Activated naive CD8-positive, alpha-beta T cell treated with anti-CD3 and anti-CD28 coated beads, Interleukin-2, amount 50 U/mL, for 24 hours (primary cell): ENCODE measurements at regions not wholly inside any gene's neighbourhood (a gene's known extent, or its start where the extent isn't known, plus 50 kb on each side); places are given as distances from the start of the nearest gene placed in this dataset.

Experiments
- ATAC-seq: fragments of 150-1000 bp; cut with Tn5 transposase; one replicate; pipeline ENCODE4 v1.10.0; 2021
- DNase-seq: peaks from one replicate; pipeline ENCODE4 v3.0.0; 2021
- H3K27ac Mint-ChIP-seq: one replicate; pipeline ENCODE4 v1.8.0; 2021; ENCODE audit warnings: mild to moderate bottlenecking, mixed read lengths
- H3K27me3 Mint-ChIP-seq: one replicate; pipeline ENCODE4 v1.8.0; 2021; ENCODE audit warnings: mixed read lengths
- H3K36me3 Mint-ChIP-seq: one replicate; pipeline ENCODE4 v1.8.0; 2021; ENCODE audit warnings: low read depth, mixed read lengths
- H3K4me1 Mint-ChIP-seq: one replicate; pipeline ENCODE4 v1.8.0; 2021; ENCODE audit warnings: mixed read lengths
- H3K4me3 Mint-ChIP-seq: one replicate; pipeline ENCODE4 v1.8.0; 2021; ENCODE audit warnings: mild to moderate bottlenecking, moderate library complexity, mixed read lengths
- H3K9me3 Mint-ChIP-seq: one replicate; pipeline ENCODE4 v1.8.0; 2021; ENCODE audit warnings: mixed read lengths

DNA sequence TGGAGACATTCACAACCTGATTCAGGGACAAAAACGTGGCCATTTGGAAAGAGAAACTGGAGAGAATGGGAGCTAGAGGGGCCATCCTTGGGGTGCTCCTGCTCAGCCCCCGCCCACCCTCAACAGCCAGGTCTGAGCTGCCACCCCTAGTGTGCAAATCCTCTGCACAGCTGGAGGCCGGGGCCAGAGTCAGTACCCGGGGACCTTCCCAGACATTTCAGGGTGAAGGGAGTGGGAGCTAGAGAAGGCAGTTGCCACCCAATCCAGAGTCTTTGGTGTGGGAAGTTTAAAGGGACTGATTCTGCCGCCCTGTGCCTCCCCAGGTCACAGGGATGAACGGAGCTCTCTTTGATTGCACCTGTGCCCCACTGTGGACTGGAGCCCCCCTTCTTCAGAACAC is 397.4 kb downstream of the MATN1 start:
- Mint-ChIP-seq H3K4me3 (no peak overlapping the region), H3K9me3 (no peaks in the 10 kb centered on the region), H3K36me3 (no peaks in the 10 kb centered on the region), H3K27me3 (peaks cover 11% of the 10 kb centered on the region), H3K4me1 (no peaks in the 10 kb centered on the region), H3K27ac (no peak overlapping the region)
- ATAC-seq (no peak), DNase-seq (no peak)

- Mint-ChIP-seq H3K4me3 (no peak overlapping the region), H3K27me3 (peaks cover 11% of the 10 kb centered on the region), H3K4me1 (no peaks in the 10 kb centered on the region), H3K9me3 (no peaks in the 10 kb centered on the region), H3K27ac (no peak overlapping the region), H3K36me3 (no peaks in the 10 kb centered on the region)
- DNase-seq: no peak
- ATAC-seq: no peak
These were observed 398.1 kb downstream of the MATN1 start for GRCh38 chr1:30325085-30325935.

DNA sequence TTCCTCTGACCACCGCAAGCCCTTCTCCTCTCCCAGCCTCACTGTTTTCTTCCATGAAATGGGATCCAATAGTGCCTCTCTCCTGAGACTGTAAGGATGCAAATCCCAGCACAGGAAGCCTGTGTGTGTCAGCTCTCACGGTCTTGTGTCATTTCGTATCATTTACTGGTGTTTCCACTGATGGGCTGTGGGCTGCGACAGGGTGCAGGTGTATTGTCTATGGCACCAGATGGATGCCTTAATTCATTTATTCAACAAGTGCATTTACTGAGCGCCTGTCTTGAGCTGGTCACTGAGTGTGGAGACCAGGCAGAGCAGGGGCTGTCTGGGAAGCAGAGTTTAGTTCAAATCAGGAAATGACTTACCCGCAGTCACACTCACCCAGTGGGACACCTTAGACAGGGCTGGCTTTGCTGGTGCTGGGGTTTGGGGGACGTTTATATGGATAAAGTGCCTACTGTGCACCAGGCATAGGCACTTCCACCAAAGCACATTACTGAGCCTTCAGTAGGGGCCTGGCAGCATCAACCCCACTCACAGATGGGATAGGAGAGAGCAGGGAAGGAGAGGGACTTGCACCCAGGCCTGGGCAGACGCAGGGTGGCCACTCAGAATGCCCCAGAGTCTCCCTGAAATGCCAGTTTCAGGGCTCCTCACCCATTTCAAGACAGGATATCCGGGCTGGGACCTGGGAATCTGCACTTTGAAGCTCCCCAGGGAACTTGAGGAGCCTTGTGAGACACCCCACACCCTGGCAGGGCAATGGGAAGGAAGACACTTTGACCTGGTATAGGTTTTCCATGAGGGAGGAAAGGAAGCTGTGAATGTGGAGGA is 398.9 kb downstream of the MATN1 start:
- ATAC-seq (no peak), DNase-seq (no peak)
- Mint-ChIP-seq H3K27ac (no peak overlapping the region), H3K27me3 (peaks cover 11% of the 10 kb centered on the region), H3K4me1 (no peaks in the 10 kb centered on the region), H3K4me3 (no peak overlapping the region), H3K9me3 (no peaks in the 10 kb centered on the region), H3K36me3 (no peaks in the 10 kb centered on the region)

- peaks cover 11% of the 10 kb centered on the region for H3K27me3 Mint-ChIP-seq
- H3K4me1 Mint-ChIP-seq: no peaks in the 10 kb centered on the region
- H3K27ac Mint-ChIP-seq: no peak overlapping the region
- DNase-seq: no peak
- no peaks in the 10 kb centered on the region for H3K9me3 Mint-ChIP-seq
- no peak for ATAC-seq
- no peak overlapping the region for H3K4me3 Mint-ChIP-seq
- H3K36me3 Mint-ChIP-seq: no peaks in the 10 kb centered on the region
These were observed 399.5 kb downstream of the MATN1 start for GRCh38 chr1:30323841-30324240.

GRCh38 chr1:30323352-30323751 is 400.0 kb downstream of the MATN1 start:
- Mint-ChIP-seq H3K27me3 (peaks cover 11% of the 10 kb centered on the region), H3K9me3 (no peaks in the 10 kb centered on the region), H3K4me1 (no peaks in the 10 kb centered on the region), H3K4me3 (no peak overlapping the region), H3K36me3 (no peaks in the 10 kb centered on the region), H3K27ac (no peak overlapping the region)
- ATAC-seq (no peak), DNase-seq (no peak)

DNA sequence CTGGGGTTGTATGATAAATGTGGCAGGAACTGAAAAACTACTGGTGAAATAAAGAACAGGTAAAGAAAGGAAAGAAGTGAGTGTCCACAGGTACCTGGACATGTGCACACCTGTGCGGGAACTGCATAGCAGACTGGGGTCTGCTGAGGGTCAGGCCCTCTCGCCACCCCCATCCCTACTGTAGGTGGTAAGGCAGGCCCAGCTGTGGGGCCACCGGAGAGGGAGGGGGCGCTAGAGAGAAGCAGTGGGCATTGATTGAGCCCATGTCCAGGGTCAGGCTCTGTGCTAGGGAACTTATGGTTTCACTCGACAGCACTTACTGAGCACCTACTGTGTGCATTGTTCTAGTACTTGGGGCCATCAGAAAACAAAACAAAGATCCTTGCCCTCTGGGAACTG is 400.5 kb downstream of the MATN1 start:
- H3K4me3 Mint-ChIP-seq: no peak overlapping the region
- no peaks in the 10 kb centered on the region for H3K36me3 Mint-ChIP-seq
- H3K9me3 Mint-ChIP-seq: no peaks in the 10 kb centered on the region
- no peak overlapping the region for H3K27ac Mint-ChIP-seq
- H3K27me3 Mint-ChIP-seq: peaks cover 12% of the 10 kb centered on the region
- DNase-seq: no peak
- ATAC-seq: no peak
- H3K4me1 Mint-ChIP-seq: no peaks in the 10 kb centered on the region

DNA sequence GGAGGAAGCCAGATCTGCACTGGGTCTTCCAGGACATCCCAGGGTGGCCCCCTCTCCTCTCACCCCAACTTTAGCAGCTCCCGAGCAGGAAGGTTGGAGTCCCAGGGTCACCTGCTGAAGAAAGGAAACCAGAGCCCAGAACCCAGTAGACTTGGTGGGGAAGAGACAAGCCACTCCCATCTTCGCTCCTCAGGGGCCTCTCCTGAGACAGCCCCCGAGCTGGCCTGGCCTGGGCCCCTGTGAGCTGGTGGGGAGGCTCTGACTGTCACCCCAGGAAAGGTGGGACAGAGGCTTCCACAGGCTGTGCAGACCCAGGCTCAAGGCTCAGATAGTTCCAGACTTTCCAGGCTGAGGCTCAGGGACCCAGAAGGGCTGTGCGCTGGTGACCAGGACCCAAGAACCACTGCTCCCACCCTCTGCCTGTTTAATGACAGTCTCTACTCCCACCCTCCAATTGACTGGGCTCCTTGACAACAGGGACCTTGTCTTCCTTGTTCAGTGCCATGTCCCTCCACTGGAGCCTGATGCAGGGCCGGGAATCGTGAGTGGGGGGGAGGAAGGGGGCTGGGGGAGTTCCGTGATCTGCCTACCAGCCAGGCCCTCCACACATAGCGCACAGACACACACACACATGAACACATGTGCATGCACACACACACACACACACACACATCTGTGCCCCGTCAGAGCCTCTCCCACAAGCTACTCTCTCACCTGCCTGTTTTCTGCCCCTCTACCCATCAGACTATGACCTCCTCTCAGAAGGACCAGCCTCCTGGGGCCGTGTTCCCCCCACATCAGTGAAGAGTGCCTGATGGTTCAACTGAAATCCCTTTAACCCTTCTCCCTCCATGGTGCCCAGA is 401.2 kb downstream of the MATN1 start:
- H3K4me1 Mint-ChIP-seq: no peaks in the 10 kb centered on the region
- H3K27me3 Mint-ChIP-seq: peaks cover 15% of the 10 kb centered on the region
- no peak overlapping the region for H3K27ac Mint-ChIP-seq
- H3K4me3 Mint-ChIP-seq: no peak overlapping the region
- ATAC-seq (no peak), DNase-seq (no peak)
- no peaks in the 10 kb centered on the region for H3K9me3 Mint-ChIP-seq
- no peaks in the 10 kb centered on the region for H3K36me3 Mint-ChIP-seq

DNA sequence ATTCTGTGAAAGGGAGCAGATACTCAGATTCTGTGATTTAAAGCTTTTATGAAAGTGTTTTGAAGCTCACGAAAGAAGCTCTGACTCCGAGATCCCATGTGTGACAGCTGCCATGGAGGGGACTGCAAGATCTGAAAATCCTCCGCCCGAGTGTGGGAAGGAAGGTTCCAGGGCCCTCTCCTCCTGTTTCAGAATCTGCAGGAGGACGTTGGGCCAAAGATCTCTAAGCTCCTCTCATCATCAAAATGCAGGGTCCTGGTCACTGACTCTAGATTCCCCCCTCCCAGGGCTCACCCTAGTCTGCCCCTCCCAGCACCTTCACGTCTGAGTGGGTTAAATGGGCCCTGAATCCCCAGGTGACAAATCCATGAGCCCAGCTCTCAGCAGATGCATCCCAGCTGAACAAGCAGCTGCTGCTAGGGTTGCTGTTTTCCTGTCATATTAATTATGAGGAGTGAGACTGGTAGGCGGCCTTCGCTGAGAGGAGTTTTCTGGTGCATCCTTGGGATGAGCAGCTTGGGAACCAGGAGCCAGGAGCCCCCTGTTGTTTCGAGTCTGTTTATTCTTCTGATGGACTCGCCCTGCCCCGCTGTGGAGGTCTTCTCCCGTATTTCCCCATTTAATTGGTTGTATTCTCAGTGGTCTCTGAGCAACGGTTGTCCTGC is 402.0 kb downstream of the MATN1 start:
- Mint-ChIP-seq H3K9me3 (no peaks in the 10 kb centered on the region), H3K36me3 (no peaks in the 10 kb centered on the region), H3K4me3 (no peak overlapping the region), H3K4me1 (no peaks in the 10 kb centered on the region), H3K27me3 (peaks cover 15% of the 10 kb centered on the region), H3K27ac (no peak overlapping the region)
- DNase-seq: no peak
- ATAC-seq: no peak

DNA sequence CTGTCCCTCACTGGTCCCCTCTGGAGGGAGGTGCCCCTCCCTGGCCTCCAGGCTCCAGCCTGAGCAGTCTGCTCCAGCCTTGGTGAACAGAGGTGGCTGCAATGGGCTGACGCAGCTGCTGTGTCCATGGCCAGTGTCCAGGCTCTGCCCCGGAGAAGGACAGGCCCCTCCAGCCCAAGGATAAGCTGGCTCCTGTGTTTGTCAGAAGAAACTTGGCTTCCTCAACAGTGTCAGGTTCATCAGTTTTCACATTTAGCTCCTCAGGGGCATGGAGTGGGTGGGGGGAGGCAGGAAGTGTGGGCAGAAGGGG is 402.8 kb downstream of the MATN1 start:
- H3K9me3 Mint-ChIP-seq: no peaks in the 10 kb centered on the region
- no peak for DNase-seq
- no peak overlapping the region for H3K27ac Mint-ChIP-seq

GRCh38 chr1:30319765-30320580 is 403.4 kb downstream of the MATN1 start:
- no peaks in the 10 kb centered on the region for H3K36me3 Mint-ChIP-seq
- H3K27ac Mint-ChIP-seq: no peak overlapping the region
- peaks cover 18% of the 10 kb centered on the region for H3K27me3 Mint-ChIP-seq
- no peaks in the 10 kb centered on the region for H3K9me3 Mint-ChIP-seq
- DNase-seq: no peak
- no peaks in the 10 kb centered on the region for H3K4me1 Mint-ChIP-seq
- no peak overlapping the region for H3K4me3 Mint-ChIP-seq
- no peak for ATAC-seq

More for the DNA sequence above, 402.8 kb downstream of the MATN1 start:
- Mint-ChIP-seq H3K4me3 (no peak overlapping the region), H3K27me3 (peaks cover 18% of the 10 kb centered on the region), H3K4me1 (no peaks in the 10 kb centered on the region), H3K36me3 (no peaks in the 10 kb centered on the region)
- no peak for ATAC-seq

DNA sequence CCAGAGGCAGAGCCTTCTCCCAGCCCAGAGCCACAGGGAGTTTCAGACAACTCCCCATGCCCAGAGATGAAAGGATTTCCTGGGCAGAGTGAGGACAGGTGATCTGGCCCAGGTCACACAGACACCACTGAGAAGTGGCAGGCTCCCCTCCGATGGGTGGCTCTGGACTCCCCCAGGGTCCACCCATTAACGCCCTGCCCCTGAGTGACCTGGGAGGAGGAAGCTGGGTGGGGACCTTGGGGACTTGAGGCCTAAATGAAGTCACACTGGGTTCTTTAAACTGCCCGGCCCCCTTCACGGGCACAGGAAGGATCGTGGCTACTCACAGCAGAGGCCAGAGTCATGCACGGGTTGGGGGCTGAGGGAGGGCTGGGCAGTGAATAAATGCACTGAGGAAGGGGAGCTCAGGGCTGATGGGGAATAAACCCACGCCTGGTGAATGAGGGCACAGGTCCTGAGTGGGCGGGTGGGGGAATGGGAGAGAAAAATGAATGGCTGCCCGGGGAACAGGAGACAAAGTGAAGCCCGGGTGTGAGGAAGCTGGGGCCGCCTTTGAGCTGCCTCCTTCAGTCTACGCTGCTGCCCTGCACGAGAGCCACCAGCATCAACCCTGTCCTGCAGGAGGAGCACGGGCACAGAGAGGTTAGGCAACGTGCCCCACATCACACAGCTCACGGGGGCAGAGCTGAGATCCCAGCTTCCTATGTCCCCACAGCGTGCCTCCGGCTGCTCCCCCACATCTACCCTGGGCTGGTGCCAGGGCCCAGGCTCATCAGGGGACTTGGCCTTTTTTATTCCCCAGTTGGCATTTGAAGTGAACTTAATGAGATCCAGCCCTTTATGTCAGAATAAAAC is 404.3 kb downstream of the MATN1 start:
- H3K27me3 Mint-ChIP-seq: peaks cover 22% of the 10 kb centered on the region
- H3K36me3 Mint-ChIP-seq: no peaks in the 10 kb centered on the region
- no peak for ATAC-seq
- no peak overlapping the region for H3K27ac Mint-ChIP-seq
- no peaks in the 10 kb centered on the region for H3K4me1 Mint-ChIP-seq
- H3K4me3 Mint-ChIP-seq: no peak overlapping the region
- no peaks in the 10 kb centered on the region for H3K9me3 Mint-ChIP-seq
- no peak for DNase-seq

DNA sequence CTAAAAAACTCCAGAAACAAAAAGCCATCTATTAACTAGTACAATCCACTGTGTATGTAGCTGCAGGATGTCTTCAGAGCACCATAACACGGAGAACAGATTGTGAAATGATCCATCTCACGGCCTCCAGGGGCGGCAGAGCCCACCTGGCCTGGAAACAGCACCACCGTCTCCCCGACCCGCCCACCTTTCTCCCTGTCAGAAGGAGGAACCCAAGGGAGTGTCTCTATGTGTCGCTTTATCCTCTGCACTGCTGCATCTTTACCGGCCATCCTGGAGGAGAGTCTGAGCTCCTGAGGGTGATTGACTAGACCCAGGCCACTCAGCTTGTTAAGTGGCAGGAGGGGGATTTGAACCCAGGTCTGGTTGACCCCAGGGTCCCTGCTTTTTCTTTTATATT is 405.0 kb downstream of the MATN1 start:
- no peaks in the 10 kb centered on the region for H3K4me1 Mint-ChIP-seq
- peaks cover 21% of the 10 kb centered on the region for H3K27me3 Mint-ChIP-seq
- H3K36me3 Mint-ChIP-seq: no peaks in the 10 kb centered on the region
- H3K4me3 Mint-ChIP-seq: no peak overlapping the region
- no peak overlapping the region for H3K27ac Mint-ChIP-seq
- DNase-seq (no peak), ATAC-seq (no peak)
- no peaks in the 10 kb centered on the region for H3K9me3 Mint-ChIP-seq

DNA sequence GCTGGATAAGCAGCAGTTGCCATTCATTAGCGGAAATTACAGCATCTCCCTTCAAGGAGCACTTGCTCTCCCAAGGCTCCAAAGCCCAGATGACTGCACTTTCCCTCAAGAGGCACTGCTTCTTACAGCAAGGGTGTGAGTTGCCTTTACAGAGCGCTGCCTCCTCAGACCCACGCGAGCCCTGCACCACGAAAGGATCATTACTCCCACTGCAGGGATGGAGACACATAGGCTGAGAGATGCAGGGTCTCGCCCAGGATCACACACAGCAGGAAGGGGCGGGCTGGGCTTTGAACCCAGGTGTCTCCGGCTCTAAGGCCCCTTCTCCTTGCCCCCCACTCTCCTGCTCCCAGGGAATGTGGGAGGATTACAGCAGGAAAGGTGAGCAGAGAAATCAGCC is 405.5 kb downstream of the MATN1 start:
- no peaks in the 10 kb centered on the region for H3K36me3 Mint-ChIP-seq
- H3K27ac Mint-ChIP-seq: no peak overlapping the region
- no peak overlapping the region for H3K4me3 Mint-ChIP-seq
- no peak for DNase-seq
- no peaks in the 10 kb centered on the region for H3K4me1 Mint-ChIP-seq
- ATAC-seq: no peak
- no peaks in the 10 kb centered on the region for H3K9me3 Mint-ChIP-seq
- peaks cover 16% of the 10 kb centered on the region for H3K27me3 Mint-ChIP-seq
